Immature natural killer cell (primary cell): ENCODE measurements at regions not wholly inside any gene's neighbourhood (a gene's known extent, or its start where the extent isn't known, plus 50 kb on each side); places are given as distances from the start of the nearest gene placed in this dataset.
"Not testable (repeated sequence)": the region's sequence is repeated elsewhere in the genome, so short reads cannot be mapped to it uniquely, and the experiment has no call there.

Source experiments
- DNase-seq, 3 donors: peaks; one replicate each; pipeline ENCODE4 v3.0.0; 2022; ENCODE audit warnings: mixed read lengths in 1 of 3
- H3K27ac Mint-ChIP-seq, 6 donors: one replicate each; pipeline ENCODE4 v1.8.0; 2020; ENCODE audit warnings: mixed read lengths in 6 of 6, mild to moderate bottlenecking in 5 of 6, inconsistent platforms in 4 of 6, moderate library complexity in 3 of 6
- H3K27me3 Mint-ChIP-seq, 3 donors: one replicate each; pipeline ENCODE4 v1.8.0; 2020 to 2021; ENCODE audit warnings: low read depth in 3 of 3, mild to moderate bottlenecking in 3 of 3, mixed read lengths in 3 of 3, moderate library complexity in 3 of 3, inconsistent platforms in 1 of 3
- H3K36me3 Mint-ChIP-seq, 3 donors: one replicate each; pipeline ENCODE4 v1.8.0; 2020; ENCODE audit warnings: mixed read lengths in 3 of 3, inconsistent platforms in 2 of 3, mild to moderate bottlenecking in 2 of 3
- H3K4me1 Mint-ChIP-seq, 2 donors: one replicate each; pipeline ENCODE4 v1.8.0; 2020; ENCODE audit warnings: inconsistent platforms in 2 of 2, mild to moderate bottlenecking in 2 of 2, mixed read lengths in 2 of 2, moderate library complexity in 1 of 2
- H3K4me3 Mint-ChIP-seq, 5 donors: one replicate each; pipeline ENCODE4 v1.8.0; 2020; ENCODE audit warnings: mild to moderate bottlenecking in 5 of 5, mixed read lengths in 5 of 5, inconsistent platforms in 3 of 5, moderate library complexity in 3 of 5
- H3K9me3 Mint-ChIP-seq, 6 donors: one replicate each; pipeline ENCODE4 v1.8.0; 2020; ENCODE audit warnings: mild to moderate bottlenecking in 6 of 6, mixed read lengths in 6 of 6, inconsistent platforms in 4 of 6, moderate library complexity in 3 of 6

- no peak for DNase-seq
- Mint-ChIP-seq H3K4me1 (no peaks in the 10 kb centered on the region), H3K4me3 (no peak overlapping the region), H3K27me3 (peaks cover 0 to 2% (median 0%) of the 10 kb centered on the region in 3 donors), H3K27ac (no peak overlapping the region), H3K9me3 (peaks cover 7 to 41% (median 21%) of the 10 kb centered on the region in 6 donors), H3K36me3 (no peaks in the 10 kb centered on the region)
These were observed 187.8 kb upstream of the COL3A1 start for GRCh38 chr2:188786368-188786841.

GRCh38 chr2:188787021-188787657 is 187.0 kb upstream of the COL3A1 start:
- peaks cover 7 to 40% (median 19%) of the 10 kb centered on the region in 6 donors for H3K9me3 Mint-ChIP-seq

GRCh38 chr2:188787658-188788240 is 186.4 kb upstream of the COL3A1 start:
- Mint-ChIP-seq H3K4me3 (no peak overlapping the region), H3K36me3 (no peaks in the 10 kb centered on the region), H3K9me3 (peaks cover 5 to 35% (median 16%) of the 10 kb centered on the region in 6 donors), H3K4me1 (no peaks in the 10 kb centered on the region), H3K27me3 (peaks cover 0 to 2% (median 0%) of the 10 kb centered on the region in 3 donors), H3K27ac (no peak overlapping the region)
- no peak for DNase-seq

More at GRCh38 chr2:188787021-188787657, 187.0 kb upstream of the COL3A1 start:
- Mint-ChIP-seq H3K36me3 (no peaks in the 10 kb centered on the region), H3K27me3 (peaks cover 0 to 2% (median 0%) of the 10 kb centered on the region in 3 donors), H3K4me1 (no peaks in the 10 kb centered on the region), H3K4me3 (no peak overlapping the region), H3K27ac (no peak overlapping the region)
- DNase-seq: no peak

GRCh38 chr2:188788621-188789020 is 185.6 kb upstream of the COL3A1 start:
- no peaks in the 10 kb centered on the region for H3K4me1 Mint-ChIP-seq
- DNase-seq: no peak

GRCh38 chr2:188789951-188790350 is 184.2 kb upstream of the COL3A1 start:
- no peak overlapping the region for H3K4me3 Mint-ChIP-seq
- no peaks in the 10 kb centered on the region for H3K36me3 Mint-ChIP-seq
- no peak for DNase-seq
- H3K9me3 Mint-ChIP-seq: peaks cover 6 to 33% (median 15%) of the 10 kb centered on the region in 6 donors
- no peaks in the 10 kb centered on the region for H3K4me1 Mint-ChIP-seq
- H3K27me3 Mint-ChIP-seq: peaks cover 0 to 2% (median 0%) of the 10 kb centered on the region in 3 donors
- no peak overlapping the region for H3K27ac Mint-ChIP-seq

More at GRCh38 chr2:188788621-188789020, 185.6 kb upstream of the COL3A1 start:
- no peaks in the 10 kb centered on the region for H3K36me3 Mint-ChIP-seq
- H3K9me3 Mint-ChIP-seq: peaks cover 4 to 35% (median 15%) of the 10 kb centered on the region in 6 donors
- no peak overlapping the region for H3K27ac Mint-ChIP-seq
- peaks cover 0 to 2% (median 0%) of the 10 kb centered on the region in 3 donors for H3K27me3 Mint-ChIP-seq
- H3K4me3 Mint-ChIP-seq: no peak overlapping the region

- not testable (repeated sequence) for H3K27me3 Mint-ChIP-seq, H3K4me3 Mint-ChIP-seq, H3K27ac Mint-ChIP-seq, DNase-seq, H3K4me1 Mint-ChIP-seq, H3K36me3 Mint-ChIP-seq
- peaks cover 4 to 34% (median 12%) of the 10 kb centered on the region in 6 donors for H3K9me3 Mint-ChIP-seq
These were observed 179.7 kb upstream of the COL3A1 start for GRCh38 chr2:188794453-188794852.

GRCh38 chr2:188795762-188796161 is 178.4 kb upstream of the COL3A1 start:
- H3K36me3 Mint-ChIP-seq: no peaks in the 10 kb centered on the region
- peaks cover 6 to 35% (median 14%) of the 10 kb centered on the region in 6 donors for H3K9me3 Mint-ChIP-seq
- H3K27me3 Mint-ChIP-seq: no peaks in the 10 kb centered on the region
- H3K4me1 Mint-ChIP-seq: no peaks in the 10 kb centered on the region
- no peak for DNase-seq
- no peak overlapping the region for H3K27ac Mint-ChIP-seq
- H3K4me3 Mint-ChIP-seq: no peak overlapping the region

GRCh38 chr2:188797371-188797770 is 176.8 kb upstream of the COL3A1 start:
- no peak overlapping the region for H3K27ac Mint-ChIP-seq
- DNase-seq: no peak
- H3K27me3 Mint-ChIP-seq: no peaks in the 10 kb centered on the region
- H3K4me3 Mint-ChIP-seq: no peak overlapping the region
- peaks cover 8 to 37% (median 18%) of the 10 kb centered on the region in 6 donors for H3K9me3 Mint-ChIP-seq
- H3K36me3 Mint-ChIP-seq: no peaks in the 10 kb centered on the region
- H3K4me1 Mint-ChIP-seq: no peaks in the 10 kb centered on the region

- Mint-ChIP-seq H3K36me3 (no peaks in the 10 kb centered on the region), H3K27me3 (no peaks in the 10 kb centered on the region), H3K9me3 (peaks cover 8 to 37% (median 18%) of the 10 kb centered on the region in 6 donors), H3K4me1 (no peaks in the 10 kb centered on the region), H3K27ac (no peak overlapping the region), H3K4me3 (no peak overlapping the region)
- DNase-seq: no peak
These were observed 176.0 kb upstream of the COL3A1 start for GRCh38 chr2:188798159-188798558.

- no peaks in the 10 kb centered on the region for H3K36me3 Mint-ChIP-seq
- H3K27me3 Mint-ChIP-seq: no peaks in the 10 kb centered on the region
- no peak overlapping the region for H3K27ac Mint-ChIP-seq
- H3K9me3 Mint-ChIP-seq: peaks cover 10 to 24% (median 20%) of the 10 kb centered on the region in 6 donors
- no peaks in the 10 kb centered on the region for H3K4me1 Mint-ChIP-seq
- no peak overlapping the region for H3K4me3 Mint-ChIP-seq
- DNase-seq: no peak
These were observed 169.0 kb upstream of the COL3A1 start for GRCh38 chr2:188805219-188805618.

- Mint-ChIP-seq H3K4me1 (no peaks in the 10 kb centered on the region), H3K36me3 (no peaks in the 10 kb centered on the region), H3K27ac (no peak overlapping the region), H3K27me3 (no peaks in the 10 kb centered on the region), H3K4me3 (no peak overlapping the region), H3K9me3 (peaks cover 6 to 27% (median 10%) of the 10 kb centered on the region in 6 donors)
- no peak for DNase-seq
These were observed 165.2 kb upstream of the COL3A1 start for GRCh38 chr2:188808947-188809355.

- H3K4me1 Mint-ChIP-seq: no peaks in the 10 kb centered on the region
- DNase-seq: no peak
- no peak overlapping the region for H3K4me3 Mint-ChIP-seq
- H3K27me3 Mint-ChIP-seq: no peaks in the 10 kb centered on the region
- H3K27ac Mint-ChIP-seq: no peak overlapping the region
- no peaks in the 10 kb centered on the region for H3K36me3 Mint-ChIP-seq
- H3K9me3 Mint-ChIP-seq: peaks cover 5 to 23% (median 6%) of the 10 kb centered on the region in 6 donors
These were observed 163.6 kb upstream of the COL3A1 start for GRCh38 chr2:188810586-188810985.

GRCh38 chr2:188811522-188811921 is 162.7 kb upstream of the COL3A1 start:
- H3K4me1 Mint-ChIP-seq: no peaks in the 10 kb centered on the region
- H3K9me3 Mint-ChIP-seq: peaks cover 5 to 20% (median 7%) of the 10 kb centered on the region in 6 donors
- no peak for DNase-seq
- no peak overlapping the region for H3K27ac Mint-ChIP-seq
- H3K36me3 Mint-ChIP-seq: no peaks in the 10 kb centered on the region
- no peak overlapping the region for H3K4me3 Mint-ChIP-seq
- no peaks in the 10 kb centered on the region for H3K27me3 Mint-ChIP-seq

- no peak for DNase-seq
- Mint-ChIP-seq H3K27ac (no peak overlapping the region), H3K36me3 (no peaks in the 10 kb centered on the region), H3K9me3 (peaks cover 4 to 18% (median 6%) of the 10 kb centered on the region in 6 donors), H3K4me1 (no peaks in the 10 kb centered on the region), H3K4me3 (no peak overlapping the region), H3K27me3 (no peaks in the 10 kb centered on the region)
These were observed 160.9 kb upstream of the COL3A1 start for GRCh38 chr2:188813315-188813714.
